HG02870 (cell line): ENCODE measurements at regions not wholly inside any gene's neighbourhood (a gene's known extent, or its start where the extent isn't known, plus 50 kb on each side); places are given as distances from the start of the nearest gene placed in this dataset.

Source experiments
- ATAC-seq: cut with Tn5 transposase; IDR thresholded peaks from one replicate; pipeline ENCODE4 v1.9.1; 2021; ENCODE audit warnings: mild to moderate bottlenecking, moderate library complexity; ENCODE audit not compliant: unreplicated experiment

DNA sequence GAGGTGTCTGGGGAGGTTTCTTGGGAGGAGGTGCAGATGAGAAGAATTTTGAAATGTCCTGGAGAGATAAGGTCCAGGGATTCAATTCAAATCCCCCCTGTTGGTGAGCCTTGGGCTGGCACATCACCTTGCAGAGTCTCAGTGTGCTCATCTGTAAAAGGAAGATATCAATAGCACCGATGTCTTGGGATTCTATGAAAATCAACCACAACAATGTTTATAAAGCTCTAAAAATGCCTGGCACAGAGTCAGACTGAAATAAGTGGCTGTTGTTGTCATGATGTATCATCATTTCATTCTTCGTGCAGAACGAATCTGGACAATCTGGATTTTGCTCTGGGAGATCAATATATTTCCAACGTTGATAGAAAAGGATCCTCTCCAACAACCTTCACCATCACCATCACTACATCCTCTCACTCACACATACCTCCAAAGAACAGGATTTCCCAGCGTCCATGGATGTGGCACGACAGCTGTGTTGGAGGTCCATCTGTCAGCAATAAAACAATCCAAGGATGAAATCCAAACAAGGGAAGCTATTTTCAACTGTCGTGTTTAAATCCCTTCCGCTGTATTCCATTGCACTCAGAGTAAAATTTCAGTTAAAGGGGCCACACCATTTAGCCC, 393.7 kb upstream of the DYNLRB2 start:
- no peak for ATAC-seq

GRCh38 chr16:80144191-80144590, 396.6 kb upstream of the DYNLRB2 start:
- ATAC-seq = peak; percentile 100

GRCh38 chr16:80142940-80143339, 397.9 kb upstream of the DYNLRB2 start:
- no peak for ATAC-seq

DNA sequence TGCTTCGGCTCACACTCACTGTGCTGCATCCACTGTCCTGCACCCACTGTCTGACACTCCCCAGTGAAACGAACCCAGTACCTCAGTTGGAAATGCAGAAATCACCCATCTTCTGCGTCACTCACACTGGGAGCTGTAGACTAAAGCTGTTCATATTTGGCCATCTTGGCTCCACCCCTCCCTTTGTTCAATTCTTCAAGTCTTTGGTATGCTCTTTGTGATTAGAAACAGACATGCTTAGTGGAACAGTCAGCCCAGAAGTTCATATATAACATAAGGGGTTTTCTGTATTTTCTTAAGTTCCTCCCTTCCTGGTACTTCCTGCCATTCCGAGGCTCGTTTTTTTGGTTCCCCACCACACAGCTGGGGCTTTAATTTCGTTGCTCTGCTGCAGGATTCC, 398.5 kb upstream of the DYNLRB2 start:
- no peak for ATAC-seq

- no peak for ATAC-seq
These were observed 411.0 kb upstream of the DYNLRB2 start for GRCh38 chr16:80129791-80130190.

DNA sequence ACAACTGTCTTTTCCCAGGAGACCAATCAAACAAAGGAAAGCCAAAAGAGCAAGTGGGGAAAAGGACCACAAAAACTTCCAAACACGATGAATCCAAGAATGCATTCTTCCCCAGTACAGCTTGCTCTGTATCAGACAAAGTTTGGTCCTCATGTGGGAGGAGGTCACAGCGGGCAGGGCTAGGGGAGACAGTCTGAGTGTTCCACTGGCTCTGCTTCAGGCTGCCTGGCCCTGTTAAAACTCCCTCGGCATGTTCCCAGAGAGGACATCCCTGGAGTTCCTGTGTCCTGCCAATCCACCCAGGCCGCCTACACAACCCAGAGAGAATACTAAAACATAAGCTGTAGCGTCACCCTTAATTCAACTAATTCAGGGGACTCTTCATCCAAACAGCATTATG, 415.1 kb upstream of the DYNLRB2 start:
- no peak for ATAC-seq

- ATAC-seq = no peak
These were observed 417.6 kb upstream of the DYNLRB2 start for GRCh38 chr16:80123189-80123588.

- ATAC-seq = no peak
These were observed 418.7 kb upstream of the DYNLRB2 start for GRCh38 chr16:80122115-80122514.

GRCh38 chr16:80121522-80121909, 419.3 kb upstream of the DYNLRB2 start:
- ATAC-seq = no peak

GRCh38 chr16:80120899-80121521, 419.8 kb upstream of the DYNLRB2 start:
- ATAC-seq = no peak

- no peak for ATAC-seq
These were observed 423.1 kb upstream of the DYNLRB2 start for GRCh38 chr16:80117556-80118130.

GRCh38 chr16:80116711-80117110, 424.1 kb upstream of the DYNLRB2 start:
- ATAC-seq = no peak

DNA sequence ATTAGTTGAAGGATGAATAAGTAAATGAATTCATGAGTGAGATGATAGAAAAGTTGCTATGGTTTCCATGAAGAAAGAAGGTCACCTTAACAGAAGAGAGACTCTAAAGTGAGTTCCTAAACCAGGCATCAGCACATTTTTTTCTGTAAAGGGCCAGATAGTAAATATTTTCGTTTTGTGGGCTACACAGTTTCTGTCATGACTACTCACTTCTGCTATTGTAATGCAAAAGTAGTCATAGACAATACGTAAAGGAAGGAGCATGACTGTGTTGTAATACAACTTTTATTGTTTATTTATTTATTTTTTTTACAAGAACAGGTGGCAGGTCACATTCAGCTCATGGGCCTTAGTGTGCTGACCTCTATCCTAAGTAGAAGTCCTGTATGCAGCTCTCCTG, 426.1 kb upstream of the DYNLRB2 start:
- peak; percentile 91 for ATAC-seq

DNA sequence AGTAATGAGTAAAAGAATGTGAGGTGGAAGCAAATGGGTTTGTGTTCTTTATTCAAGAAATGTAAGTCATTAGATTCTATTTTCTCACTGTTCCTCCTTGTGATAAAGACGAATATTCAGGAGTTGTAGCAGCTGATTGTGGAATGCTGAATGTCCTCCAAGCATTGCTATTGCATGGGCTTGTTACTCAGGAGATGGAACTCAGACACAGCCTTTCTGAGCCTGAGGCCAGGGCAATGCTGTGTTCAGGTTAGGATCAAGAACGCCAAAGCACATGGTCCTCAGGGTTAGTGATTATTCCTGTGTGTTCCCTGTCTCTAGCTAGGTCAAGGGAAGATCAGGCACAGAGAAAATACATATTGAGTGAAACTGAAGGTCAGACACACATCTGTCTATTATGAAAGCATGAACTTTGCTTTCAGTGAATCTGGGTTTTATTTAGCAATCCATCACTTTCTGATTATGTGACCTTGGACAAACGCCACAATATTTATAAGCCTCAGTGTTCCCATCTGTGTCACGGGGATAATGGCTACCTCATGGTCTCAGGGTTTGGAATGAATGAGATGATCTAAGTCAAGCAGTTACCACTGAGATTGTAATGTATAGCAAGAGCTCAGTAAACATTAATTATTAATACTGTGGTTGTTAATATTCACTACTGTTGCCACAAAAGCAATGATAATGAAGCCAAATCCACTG, 426.8 kb upstream of the DYNLRB2 start:
- ATAC-seq = no peak

DNA sequence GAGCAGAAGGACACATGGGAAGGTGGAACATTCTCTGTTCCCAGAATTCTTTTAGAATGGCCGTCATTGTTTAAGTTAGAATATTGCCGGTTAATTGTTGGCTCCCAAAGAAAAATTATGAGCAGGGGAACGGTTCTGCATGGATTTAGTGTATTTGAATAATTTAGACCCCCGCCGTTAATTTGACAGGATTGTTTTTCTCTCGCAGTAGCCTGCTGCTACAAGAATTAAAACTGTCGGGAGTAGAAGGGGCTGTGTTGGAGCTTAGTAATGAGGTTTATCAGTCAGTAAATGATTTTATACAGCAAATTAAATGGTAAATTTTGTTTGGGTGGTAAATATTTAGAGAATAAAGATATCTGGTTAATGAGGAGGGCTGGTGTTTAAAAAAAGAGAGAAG, 431.2 kb upstream of the DYNLRB2 start:
- no peak for ATAC-seq

- ATAC-seq = no peak
These were observed 432.9 kb upstream of the DYNLRB2 start for GRCh38 chr16:80107900-80108299.

DNA sequence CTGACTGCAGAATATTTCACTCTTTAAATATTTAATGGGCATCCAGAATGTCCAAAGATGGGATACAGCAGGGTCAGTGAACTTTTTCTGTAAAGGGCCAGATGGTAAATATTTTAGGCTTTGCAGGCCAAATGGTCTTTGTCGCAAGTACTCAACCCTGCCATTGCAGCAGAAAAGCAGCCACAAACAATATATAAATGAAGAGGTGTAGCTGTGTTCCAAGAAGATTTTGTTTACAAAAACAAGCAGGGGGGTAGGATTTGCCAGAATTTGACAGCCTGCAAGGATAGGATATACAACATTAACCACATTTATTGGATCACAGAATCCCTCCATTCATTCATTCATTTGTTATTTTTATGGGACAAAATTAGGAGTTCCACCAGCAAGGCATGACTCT, 435.0 kb upstream of the DYNLRB2 start:
- ATAC-seq = no peak

DNA sequence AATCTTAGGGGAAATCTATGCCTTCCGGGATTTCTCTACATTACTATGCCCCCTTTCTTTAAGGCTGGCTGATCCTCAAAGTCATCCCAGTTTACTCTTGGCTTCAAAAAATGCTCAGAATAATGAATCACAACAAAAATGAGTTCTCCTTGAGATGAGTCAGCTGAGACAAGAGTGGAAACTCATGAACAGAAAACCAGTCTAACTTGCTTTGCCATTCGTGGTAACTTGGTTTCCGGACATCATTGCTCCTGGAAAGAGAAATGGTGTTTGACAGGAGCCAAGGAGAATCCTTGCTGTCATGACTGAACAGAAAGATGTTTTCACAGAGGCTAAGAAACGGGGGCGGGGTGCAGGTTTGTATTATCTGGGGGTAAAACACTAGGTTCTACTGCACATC, 435.6 kb upstream of the DYNLRB2 start:
- ATAC-seq = no peak

DNA sequence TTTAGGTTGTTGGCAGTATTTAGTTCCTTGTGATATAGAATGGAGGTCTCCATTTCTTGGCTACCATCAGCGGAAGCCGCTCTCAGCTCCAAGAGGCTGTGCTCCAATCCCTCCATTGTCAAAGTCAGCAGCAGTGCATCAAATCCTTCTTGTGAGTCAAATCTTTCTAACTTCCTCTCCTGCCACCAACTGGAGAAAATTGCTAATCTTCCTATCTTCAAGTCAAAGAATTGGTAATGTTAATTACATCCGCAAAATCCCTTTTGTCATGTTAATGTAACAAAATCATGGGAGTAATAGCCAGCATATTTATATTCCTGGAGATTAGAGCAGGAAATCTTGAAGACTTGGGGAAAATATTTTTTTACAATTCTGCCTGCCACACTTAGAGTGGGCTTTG, 436.4 kb upstream of the DYNLRB2 start:
- ATAC-seq = no peak

GRCh38 chr16:80103463-80103862, 437.3 kb upstream of the DYNLRB2 start:
- ATAC-seq = no peak

DNA sequence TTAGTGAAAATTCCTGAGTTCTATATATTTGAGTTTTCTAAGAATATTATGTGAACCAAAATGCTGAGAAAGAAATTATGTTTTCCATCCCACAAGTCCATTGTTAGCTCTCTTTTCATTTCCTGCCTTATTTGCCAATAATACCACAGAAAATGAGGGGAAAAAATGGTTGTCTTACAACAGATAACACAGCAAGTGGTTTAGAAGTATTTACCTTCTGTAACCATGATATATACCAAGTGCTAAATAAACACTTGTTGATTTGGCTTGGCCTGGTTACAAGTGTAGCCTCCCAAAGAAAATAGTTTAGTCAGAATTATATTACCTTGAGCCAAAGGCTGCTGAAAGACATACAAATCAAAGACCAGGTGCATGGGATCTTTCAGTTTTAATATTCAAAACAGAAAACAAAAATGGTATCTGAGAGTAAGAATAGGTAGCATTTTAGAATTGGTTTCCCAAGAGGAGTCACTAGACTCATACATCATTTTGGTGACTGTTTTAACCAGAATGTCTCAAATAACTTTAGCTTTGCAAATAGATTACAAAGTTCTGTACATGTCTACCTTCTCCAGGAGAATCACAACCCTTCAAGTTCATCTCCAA, 439.8 kb upstream of the DYNLRB2 start:
- no peak for ATAC-seq

- no peak for ATAC-seq
These were observed 440.6 kb upstream of the DYNLRB2 start for GRCh38 chr16:80100186-80100585.
